GM21723 (cell line): ENCODE measurements at regions not wholly inside any gene's neighbourhood (a gene's known extent, or its start where the extent isn't known, plus 50 kb on each side); places are given as distances from the start of the nearest gene placed in this dataset.

Experiments used
- ATAC-seq: cut with Tn5 transposase; IDR thresholded peaks from one replicate; pipeline ENCODE4 v1.9.1; 2021; ENCODE audit warnings: mild to moderate bottlenecking, moderate library complexity; ENCODE audit not compliant: unreplicated experiment

DNA sequence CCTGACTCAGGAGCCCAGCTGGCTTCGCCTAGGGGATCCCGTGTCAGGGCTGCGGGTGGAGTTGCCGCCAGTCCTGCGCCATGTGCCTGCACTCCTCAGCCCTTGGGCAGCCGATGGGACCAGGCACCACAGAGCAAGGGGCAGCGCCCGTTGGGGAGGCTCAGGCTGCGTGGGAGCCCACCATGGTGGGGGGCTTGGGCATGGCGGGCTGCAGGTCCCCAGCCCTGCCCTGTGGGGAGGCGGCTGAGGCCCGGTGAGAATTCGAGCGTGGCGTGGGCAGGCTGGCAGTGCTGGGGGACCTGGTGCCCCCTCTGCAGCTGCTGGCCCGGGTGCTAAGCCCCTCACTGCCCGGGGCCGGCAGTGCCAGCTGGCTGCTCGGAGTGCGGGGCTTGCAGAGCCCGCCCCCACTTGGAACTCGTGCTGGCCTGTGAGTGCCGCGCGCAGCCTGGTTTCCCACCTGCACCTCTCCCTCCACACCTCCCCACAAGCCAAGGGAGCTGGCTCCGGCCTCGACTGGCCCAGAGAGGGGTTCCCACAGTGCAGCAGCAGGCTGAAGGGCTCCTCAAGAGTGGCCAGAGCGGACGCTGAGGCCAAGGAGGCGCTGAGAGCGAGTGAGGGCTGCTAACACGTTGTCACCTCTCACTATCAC lies 135.1 kb upstream of the SEL1L start:
- ATAC-seq: no peak

DNA sequence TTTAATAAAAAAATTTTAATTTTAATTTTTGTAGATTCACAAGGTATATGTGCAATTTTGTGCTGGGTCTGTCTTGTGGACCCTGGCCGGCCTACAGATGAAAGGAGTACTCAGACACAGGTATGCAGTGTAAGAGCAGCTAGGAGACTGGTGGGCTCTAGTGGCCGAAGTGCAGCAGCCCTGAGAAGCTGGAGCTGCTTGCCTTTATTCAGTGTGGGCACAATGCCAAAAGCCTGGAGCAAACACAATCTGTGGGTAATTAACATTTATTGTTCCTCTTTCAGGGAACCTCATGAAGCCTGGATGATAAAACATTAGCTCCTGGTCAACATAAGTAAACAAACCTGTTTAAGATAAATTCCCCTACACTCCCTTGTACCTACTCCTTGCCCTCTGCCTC lies 135.7 kb upstream of the SEL1L start:
- no peak for ATAC-seq

DNA sequence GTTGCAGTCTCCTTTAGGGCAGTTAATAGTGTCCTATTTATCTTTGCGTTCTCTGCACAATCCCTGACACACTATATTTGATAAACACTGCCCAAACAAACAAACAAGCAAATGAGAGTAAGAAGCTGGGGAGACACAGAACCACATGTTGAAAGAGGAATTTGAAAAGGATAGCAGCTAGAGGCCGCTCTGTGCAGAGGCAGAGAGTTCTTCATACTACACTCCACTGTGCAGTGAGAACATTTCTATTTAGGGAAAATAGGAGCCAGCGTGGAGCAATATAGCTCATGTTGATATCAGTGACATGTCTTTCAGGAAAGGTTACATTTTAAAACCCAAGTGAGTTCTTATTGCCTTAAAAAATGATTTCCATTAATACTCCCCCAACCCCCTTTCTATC lies 140.3 kb upstream of the SEL1L start:
- no peak for ATAC-seq

DNA sequence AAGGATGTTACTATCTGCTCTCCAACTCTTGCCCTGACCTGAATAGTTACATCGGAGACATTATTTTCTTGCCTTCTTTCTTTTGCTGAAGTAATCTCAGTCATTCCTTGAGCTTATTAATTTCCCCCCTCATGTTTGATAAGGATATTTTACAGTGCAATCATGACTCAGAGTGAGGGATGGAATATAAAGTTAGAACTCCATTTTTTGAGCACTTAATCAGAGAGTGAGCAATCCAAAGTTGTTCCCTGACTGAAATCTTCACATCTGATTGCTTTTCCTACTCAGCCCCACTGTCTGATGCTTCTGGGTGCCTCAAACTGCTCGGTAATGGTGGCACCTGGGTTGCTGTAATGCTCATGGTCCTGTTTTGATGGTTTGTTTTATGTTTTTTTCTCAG lies 142.7 kb upstream of the SEL1L start:
- ATAC-seq: no peak

DNA sequence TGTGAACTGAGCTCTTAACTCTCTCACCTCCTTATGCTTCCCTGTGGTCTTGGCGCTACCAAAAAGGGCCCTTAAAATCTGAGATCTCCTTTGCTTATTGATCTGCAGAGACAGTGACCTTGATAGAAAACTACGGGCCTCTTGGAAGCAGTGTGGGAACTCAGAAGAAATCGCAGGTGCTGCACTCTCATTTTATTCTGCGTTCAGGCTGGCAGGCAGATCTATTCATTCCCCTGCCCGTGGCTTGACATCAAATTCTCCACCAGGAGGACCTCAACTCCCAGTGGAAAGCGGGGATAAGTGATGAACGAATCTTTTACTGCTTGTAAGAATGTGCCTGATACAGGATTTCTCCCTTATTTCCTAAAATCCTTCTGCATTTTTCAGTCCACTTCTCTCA lies 143.2 kb upstream of the SEL1L start:
- ATAC-seq: no peak

DNA sequence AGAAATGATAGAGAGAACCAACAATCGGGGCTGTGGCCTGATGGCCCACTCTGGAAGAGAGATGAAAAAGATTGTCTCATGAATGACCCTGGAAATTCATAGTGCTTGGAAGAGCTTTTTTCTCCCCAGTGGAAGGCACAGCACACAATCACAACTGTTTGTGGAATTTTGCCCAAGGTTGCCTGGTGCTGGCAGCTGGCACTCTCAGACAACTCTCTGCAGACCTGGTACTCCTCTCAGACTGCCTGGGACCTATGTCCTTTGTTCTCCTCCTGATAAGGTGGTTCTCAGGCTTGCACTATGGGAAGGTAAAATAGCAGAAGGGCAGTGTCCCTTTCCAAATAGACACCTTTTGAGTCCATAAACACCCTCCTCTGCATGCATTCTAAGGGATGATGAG lies 144.1 kb upstream of the SEL1L start:
- no peak for ATAC-seq

- no peak for ATAC-seq
Measured at GRCh38 chr14:81679226-81679625, 145.6 kb upstream of the SEL1L start.

GRCh38 chr14:81681541-81681940 lies 147.9 kb upstream of the SEL1L start:
- ATAC-seq: no peak

GRCh38 chr14:81682134-81682533 lies 148.5 kb upstream of the SEL1L start:
- ATAC-seq: no peak

DNA sequence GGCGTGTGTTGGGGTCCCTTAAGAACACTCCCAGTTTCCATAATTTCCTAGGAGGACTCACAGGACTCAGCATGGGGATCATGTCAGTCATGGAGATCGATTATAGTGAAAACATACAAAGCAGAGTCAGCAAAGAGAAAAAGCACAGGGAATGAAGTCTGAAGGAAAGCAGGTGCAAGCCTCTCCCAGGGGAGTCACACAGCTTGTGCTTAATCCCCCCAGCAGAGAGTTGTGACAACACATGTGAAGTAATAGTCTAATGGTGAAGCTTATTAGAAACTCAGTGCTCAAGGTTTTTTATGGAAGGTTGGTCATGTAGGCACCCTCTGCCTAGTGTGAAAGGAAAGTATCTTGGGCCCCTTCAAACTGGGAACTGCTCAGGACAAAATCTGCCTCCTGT lies 149.0 kb upstream of the SEL1L start:
- no peak for ATAC-seq

DNA sequence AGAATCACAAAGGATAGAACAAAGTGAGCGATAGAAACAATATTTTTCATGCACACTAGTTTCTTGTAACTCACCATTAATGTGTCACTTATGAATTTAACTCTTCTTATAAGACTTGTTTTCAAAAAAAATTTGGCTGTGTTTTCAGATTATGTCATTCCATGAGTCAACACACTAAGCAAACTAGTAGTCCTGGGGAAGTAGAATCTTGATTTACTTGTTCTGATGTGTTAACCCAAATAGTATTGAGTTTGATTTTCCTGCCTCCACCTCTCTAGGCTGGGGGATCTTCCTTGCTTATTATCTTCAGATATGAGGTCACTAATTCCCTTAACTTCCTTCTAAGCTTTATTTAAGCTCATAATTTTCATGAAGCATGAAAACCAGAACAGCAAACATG lies 151.0 kb upstream of the SEL1L start:
- no peak for ATAC-seq

GRCh38 chr14:81686512-81686911 lies 152.9 kb upstream of the SEL1L start:
- ATAC-seq: no peak

- ATAC-seq: no peak
Measured at GRCh38 chr14:81691931-81692330, 158.3 kb upstream of the SEL1L start.

GRCh38 chr14:81694419-81694818 lies 160.8 kb upstream of the SEL1L start:
- no peak for ATAC-seq

DNA sequence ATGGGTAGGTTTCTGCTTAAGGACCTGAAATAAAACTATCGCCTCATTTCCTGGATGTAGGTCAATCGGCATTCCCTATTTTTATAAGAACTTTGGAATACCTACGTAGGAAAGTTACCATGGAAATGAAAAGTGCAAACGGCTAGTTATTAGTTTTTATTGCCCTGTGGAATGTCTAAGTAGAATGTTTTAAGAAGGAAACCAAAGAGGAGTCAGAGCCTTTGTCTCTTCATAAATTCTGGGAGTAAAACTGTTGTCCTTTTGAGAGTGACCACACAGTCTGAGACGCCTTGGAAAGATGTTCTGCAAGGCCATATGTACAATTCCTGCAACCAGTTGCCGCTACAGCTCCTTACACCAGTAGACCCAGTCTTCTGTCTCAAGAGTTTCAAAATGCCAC lies 176.0 kb upstream of the SEL1L start:
- no peak for ATAC-seq

DNA sequence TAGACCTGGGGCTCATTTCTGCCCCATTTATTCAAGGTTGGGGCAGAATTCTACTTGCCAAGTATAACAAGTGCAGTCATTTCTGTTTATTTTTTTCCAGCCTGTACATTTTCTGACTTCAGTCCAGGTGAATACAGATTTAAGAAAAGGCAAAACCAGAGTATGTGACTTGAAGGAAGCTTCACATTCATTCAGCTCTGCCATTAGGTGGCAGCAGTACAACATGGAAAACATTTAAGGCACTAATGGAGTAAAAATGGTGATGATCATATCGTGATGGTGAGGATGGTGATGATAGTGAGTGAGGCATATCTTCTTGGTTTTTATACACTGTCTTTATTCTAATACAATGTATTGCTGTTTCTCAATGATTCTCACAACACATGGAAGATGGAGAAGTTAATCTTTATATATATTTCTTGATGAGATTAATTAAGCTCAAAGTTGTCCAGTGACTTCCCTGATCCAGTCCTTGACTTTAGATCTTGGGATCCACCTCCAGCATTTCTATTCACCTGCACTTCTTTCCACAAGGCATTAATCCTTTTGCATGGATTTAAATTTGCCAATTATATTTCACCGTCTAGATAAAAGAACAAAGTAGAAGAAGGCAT lies 176.7 kb upstream of the SEL1L start:
- no peak for ATAC-seq

DNA sequence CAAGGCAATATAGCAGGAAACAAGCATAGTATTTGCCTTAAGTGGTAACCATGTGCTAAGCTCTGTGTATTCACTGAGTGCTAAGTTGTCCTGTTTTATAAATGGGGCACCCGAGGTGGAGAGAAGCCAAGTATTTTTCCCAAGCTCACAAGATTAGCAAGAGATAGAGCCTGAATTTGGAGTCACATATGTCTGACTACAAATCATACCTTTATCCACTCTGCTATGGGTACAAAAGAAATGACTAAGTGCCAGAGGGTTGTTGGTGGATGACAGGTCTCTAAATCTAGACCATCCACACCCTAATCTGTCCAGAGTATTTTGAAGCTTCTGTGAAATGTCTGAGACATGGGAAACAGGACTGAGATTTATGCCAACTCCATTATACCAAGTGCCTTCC lies 182.1 kb upstream of the SEL1L start:
- ATAC-seq: no peak

DNA sequence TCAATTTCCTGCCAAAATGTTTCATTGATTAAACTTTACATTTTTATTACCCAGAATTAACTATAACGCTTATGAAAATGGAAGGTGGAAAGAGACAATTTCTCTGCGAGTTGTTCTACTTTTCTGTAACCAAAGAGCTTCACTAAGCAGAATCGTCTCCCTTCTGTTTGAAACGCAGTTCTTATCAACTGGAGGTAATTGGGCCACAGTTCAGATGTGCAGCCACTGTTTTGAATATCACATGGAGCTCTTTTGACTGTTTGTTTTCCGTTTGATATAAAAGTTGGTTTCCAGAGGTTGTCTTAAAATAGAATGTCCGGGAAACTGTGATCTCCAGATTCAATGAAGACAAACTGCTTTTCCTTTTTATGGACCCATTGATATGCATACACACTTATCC lies 183.3 kb upstream of the SEL1L start:
- no peak for ATAC-seq

- no peak for ATAC-seq
Measured at GRCh38 chr14:81723956-81724355, 190.3 kb upstream of the SEL1L start.

DNA sequence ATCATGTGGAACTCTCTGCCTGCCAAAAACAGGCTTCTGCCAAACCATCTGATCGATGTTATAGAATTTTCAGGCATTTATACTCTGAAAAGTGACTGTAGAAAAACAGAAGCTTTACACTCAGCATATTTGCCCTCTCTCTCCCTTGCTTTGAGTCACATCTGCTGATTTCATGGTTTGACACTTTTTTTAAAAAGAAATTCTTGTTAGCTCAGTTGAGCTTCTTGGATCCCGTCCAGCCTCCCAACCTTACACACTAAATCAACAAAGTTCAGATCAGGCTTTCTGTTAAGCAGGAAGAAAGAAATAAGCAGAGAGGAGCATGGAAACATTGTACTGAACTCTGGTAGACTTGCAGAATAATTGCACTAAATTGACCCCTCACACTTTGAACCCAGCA lies 193.6 kb upstream of the SEL1L start:
- no peak for ATAC-seq

- no peak for ATAC-seq
Measured at GRCh38 chr14:81728447-81728846, 194.8 kb upstream of the SEL1L start.

DNA sequence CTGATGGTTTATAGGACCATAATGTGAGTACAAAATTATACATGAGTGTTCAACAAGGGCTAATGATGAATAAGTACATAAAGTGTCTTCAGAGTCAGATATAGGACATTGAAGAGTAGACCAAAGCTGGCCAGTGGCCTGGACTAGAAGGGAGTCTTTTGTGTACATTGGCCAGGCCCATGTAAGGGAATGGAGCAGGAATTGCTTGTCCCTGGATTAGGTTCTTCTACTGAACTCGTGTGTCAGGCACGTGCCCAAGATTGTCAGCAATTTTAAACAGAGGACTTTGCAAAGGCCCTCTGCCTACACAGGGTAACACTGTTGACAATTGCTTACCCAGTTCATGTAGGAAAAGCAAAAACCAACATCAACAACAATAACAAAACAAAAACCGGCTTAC lies 196.0 kb upstream of the SEL1L start:
- no peak for ATAC-seq

DNA sequence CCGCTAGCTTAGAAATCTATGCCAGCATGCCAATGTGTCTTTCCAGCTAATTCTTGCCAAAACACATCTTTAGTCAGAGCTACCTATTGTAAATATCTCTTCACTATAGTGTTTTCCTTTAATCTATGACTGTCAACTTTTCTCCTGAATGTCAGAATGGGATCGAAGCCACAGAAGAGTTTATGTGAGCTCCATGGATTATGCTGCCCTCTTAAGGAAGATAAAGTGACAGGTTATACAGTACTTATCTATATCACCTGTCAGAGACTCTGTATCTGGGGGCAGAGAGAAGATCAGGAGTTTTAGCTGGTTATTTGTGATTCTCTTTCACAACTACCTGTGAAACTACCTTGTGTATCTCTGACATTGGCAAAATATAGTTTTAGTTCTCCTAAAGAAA lies 204.3 kb upstream of the SEL1L start:
- ATAC-seq: no peak
